H9 (cell line): ENCODE measurements at regions not wholly inside any gene's neighbourhood (a gene's known extent, or its start where the extent isn't known, plus 50 kb on each side); places are given as distances from the start of the nearest gene placed in this dataset.

Experiments
- DNase-seq: peaks from one replicate; pipeline ENCODE4 v3.0.0-alpha.2; 2017
- H2AFZ ChIP-seq: one replicate; pipeline ENCODE4 v1.6.1; 2013; ENCODE audit warnings: mild to moderate bottlenecking, low read length, control low read depth, moderate library complexity
- H2AK5ac ChIP-seq: 2 replicates; pipeline ENCODE4 v1.6.1; 2013; ENCODE audit warnings: low read length, control low read depth, mixed read lengths; ENCODE audit not compliant: insufficient read length
- H2BK120ac ChIP-seq: one replicate; pipeline ENCODE4 v1.6.1; 2013; ENCODE audit warnings: low read depth, mild to moderate bottlenecking, low read length, control low read depth, inconsistent platforms; ENCODE audit not compliant: poor library complexity, severe bottlenecking
- H2BK12ac ChIP-seq: 2 replicates; pipeline ENCODE4 v1.6.1; 2013; ENCODE audit warnings: low read length, control low read depth, mixed read lengths, low read depth; ENCODE audit not compliant: insufficient read length
- H2BK15ac ChIP-seq: 2 replicates; pipeline ENCODE4 v1.6.1; 2013; ENCODE audit warnings: low read depth, low read length, control low read depth
- H2BK20ac ChIP-seq: one replicate; pipeline ENCODE4 v1.6.1; 2013; ENCODE audit warnings: low read depth, mild to moderate bottlenecking, low read length, control low read depth, inconsistent platforms; ENCODE audit not compliant: poor library complexity, severe bottlenecking
- H2BK5ac ChIP-seq: 2 replicates; pipeline ENCODE4 v1.6.1; 2013; ENCODE audit warnings: low read length, control low read depth, mixed read lengths; ENCODE audit not compliant: insufficient read length
- H3K14ac ChIP-seq: 2 replicates; pipeline ENCODE4 v1.6.1; 2013; ENCODE audit warnings: low read length, control low read depth; ENCODE audit not compliant: insufficient read depth
- H3K18ac ChIP-seq: 2 replicates; pipeline ENCODE4 v1.6.1; 2013; ENCODE audit warnings: low read depth, mild to moderate bottlenecking, mixed read lengths, low read length, control low read depth; ENCODE audit not compliant: insufficient read length
- H3K23ac ChIP-seq: 2 replicates; pipeline ENCODE4 v1.6.1; 2013; ENCODE audit warnings: low read length, control low read depth, mixed read lengths, low read depth; ENCODE audit not compliant: insufficient read length
- H3K23me2 ChIP-seq: 2 replicates; pipeline ENCODE4 v1.6.1; 2013; ENCODE audit warnings: low read depth, mild to moderate bottlenecking, mixed read lengths, low read length, control low read depth; ENCODE audit not compliant: insufficient read length, poor library complexity, severe bottlenecking
- H3K27ac ChIP-seq: 2 replicates; pipeline ENCODE4 v1.5.1; 2013; ENCODE audit warnings: low read length, control low read depth, mixed read lengths, low read depth; ENCODE audit not compliant: insufficient read length
- H3K27me3 ChIP-seq: 2 replicates; pipeline ENCODE4 v1.6.1; 2013; ENCODE audit warnings: low read length, control low read depth, inconsistent platforms; ENCODE audit not compliant: insufficient read depth
- H3K4ac ChIP-seq: 2 replicates; pipeline ENCODE4 v1.6.1; 2013; ENCODE audit warnings: low read depth, mild to moderate bottlenecking, control low read depth, inconsistent platforms, low read length, moderate library complexity
- H3K4me1 ChIP-seq: 2 replicates; pipeline ENCODE4 v1.6.1; 2013; ENCODE audit warnings: low read length, control low read depth, inconsistent platforms; ENCODE audit not compliant: insufficient read depth
- H3K4me2 ChIP-seq: 2 replicates; pipeline ENCODE4 v1.6.1; 2013; ENCODE audit warnings: low read length, control low read depth, mixed read lengths; ENCODE audit not compliant: insufficient read length, insufficient read depth
- H3K56ac ChIP-seq: 2 replicates; pipeline ENCODE4 v1.6.1; 2013; ENCODE audit warnings: low read depth, mild to moderate bottlenecking, mixed read lengths, low read length, control low read depth; ENCODE audit not compliant: insufficient read length
- H3K79me1 ChIP-seq: 2 replicates; pipeline ENCODE4 v1.6.1; 2013; ENCODE audit warnings: low read depth, mild to moderate bottlenecking, moderate library complexity, low read length, control low read depth, inconsistent platforms; ENCODE audit not compliant: insufficient read depth, poor library complexity, severe bottlenecking
- H3K79me2 ChIP-seq: 2 replicates; pipeline ENCODE4 v1.6.1; 2013; ENCODE audit warnings: low read length, control low read depth, inconsistent platforms; ENCODE audit not compliant: insufficient read depth
- H3K9ac ChIP-seq: 2 replicates; pipeline ENCODE4 v1.6.1; 2013; ENCODE audit warnings: low read length, control low read depth, mixed read lengths; ENCODE audit not compliant: insufficient read length; ENCODE audit errors: extremely low read depth
- H3K9me3 ChIP-seq: one replicate; pipeline ENCODE4 v1.6.1; 2013; ENCODE audit warnings: low read depth, low read length, inconsistent platforms; ENCODE audit not compliant: control insufficient read depth
- H3T11ph ChIP-seq: one replicate; pipeline ENCODE4 v1.6.1; 2013; ENCODE audit warnings: mild to moderate bottlenecking, low read length, control low read depth, inconsistent platforms
- H4K20me1 ChIP-seq: one replicate; pipeline ENCODE4 v1.6.1; 2013; ENCODE audit not compliant: control insufficient read depth, insufficient read length, insufficient read depth
- H4K5ac ChIP-seq: 2 replicates; pipeline ENCODE4 v1.6.1; 2013; ENCODE audit warnings: low read depth, mild to moderate bottlenecking, mixed read lengths, low read length, control low read depth; ENCODE audit not compliant: insufficient read length
- H4K8ac ChIP-seq: replicated peaks from 2 replicates; pipeline ENCODE4 v1.6.1; 2013; ENCODE audit warnings: low read length, control low read depth, mixed read lengths, low read depth; ENCODE audit not compliant: insufficient read length
- H4K91ac ChIP-seq: 2 replicates; pipeline ENCODE4 v1.6.1; 2013; ENCODE audit warnings: low read depth, mild to moderate bottlenecking, moderate library complexity, mixed read lengths, low read length, control low read depth; ENCODE audit not compliant: insufficient read length
- H3K27ac Mint-ChIP-seq, 3 experiments: 2 replicates in 2 of 3; 3 replicates in 1 of 3; pipeline ENCODE4 v1.8.0; 2020 to 2021; ENCODE audit warnings: mixed read lengths in 3 of 3, mild to moderate bottlenecking in 1 of 3, moderate library complexity in 1 of 3
- H3K27me3 Mint-ChIP-seq: 2 replicates; pipeline ENCODE4 v1.8.0; 2021; ENCODE audit warnings: low read depth, mild to moderate bottlenecking, moderate library complexity, mixed read lengths
- H3K36me3 Mint-ChIP-seq, 3 experiments: 2 replicates in 2 of 3; 3 replicates in 1 of 3; pipeline ENCODE4 v1.8.0; 2020 to 2021; ENCODE audit warnings: low read depth in 3 of 3, mixed read lengths in 3 of 3; ENCODE audit not compliant: insufficient read depth in 1 of 3
- H3K4me1 Mint-ChIP-seq, 2 experiments: 2 replicates each; pipeline ENCODE4 v1.8.0; 2020; ENCODE audit warnings: mixed read lengths in 2 of 2
- H3K4me3 Mint-ChIP-seq, 2 experiments: 2 replicates in 1 of 2; 3 replicates in 1 of 2; pipeline ENCODE4 v1.8.0; 2020 to 2021; ENCODE audit warnings: mild to moderate bottlenecking in 2 of 2, mixed read lengths in 2 of 2, moderate library complexity in 1 of 2
- H3K9me3 Mint-ChIP-seq, 2 experiments: 2 replicates in 1 of 2; 3 replicates in 1 of 2; pipeline ENCODE4 v1.8.0; 2020; ENCODE audit warnings: mild to moderate bottlenecking in 2 of 2, mixed read lengths in 2 of 2, moderate library complexity in 1 of 2
- WGBS: extraction: QIAGEN DNeasy Blood & Tissue Kit; methylation state at CpG from one replicate; pipeline ENCODE4 v1.1.7; 2013; ENCODE audit warnings: missing lambda C conversion rate, low lambda C conversion rate, mixed read lengths; ENCODE audit not compliant: insufficient read length; ENCODE audit errors: extremely low coverage; 5-methylcytosine and 5-hydroxymethylcytosine counted together
- TF ChIP-seq, protein P1 (sequence below): fragments of 200-600 bp; sonication (generic); conservative IDR thresholded peaks from 3 replicates; pipeline ENCODE4 v1.8.0; 2021; ENCODE audit warnings: antibody characterized with exemption, mild to moderate bottlenecking

DNA sequence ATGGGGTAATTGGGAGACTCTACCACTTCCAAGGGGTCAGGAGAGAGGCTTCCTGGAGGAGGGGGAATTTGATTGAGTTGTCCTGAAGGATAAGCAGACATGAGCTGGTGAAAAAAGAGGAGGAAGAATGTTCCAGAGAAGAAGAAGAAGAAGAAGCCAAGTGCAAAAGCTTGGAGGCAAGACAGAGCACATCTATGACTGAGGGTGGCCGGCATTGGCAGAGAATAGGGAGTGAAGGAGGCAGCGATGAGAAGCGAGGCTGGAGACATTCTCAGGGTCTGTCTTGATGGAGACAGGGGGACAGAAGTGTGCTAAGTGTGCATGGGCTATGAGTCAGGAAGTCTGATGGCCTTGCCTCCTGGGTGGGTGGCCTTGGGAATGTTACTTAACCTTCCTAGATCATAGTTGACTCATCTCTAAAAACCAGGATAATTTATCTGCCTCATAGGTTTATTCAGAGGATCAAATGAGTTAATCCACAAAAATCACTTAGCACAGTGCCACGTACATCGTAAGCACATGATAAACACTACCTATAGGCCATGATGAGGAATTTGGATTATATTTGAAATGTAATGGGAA is 171.7 kb downstream of the ABCC12 start:
- no peaks in the 10 kb centered on the region for H3K23me2 ChIP-seq
- no peak overlapping the region for H3K56ac ChIP-seq
- H2BK120ac ChIP-seq: no peak overlapping the region
- no peaks in the 10 kb centered on the region for H3K9me3 Mint-ChIP-seq
- no peak overlapping the region for H3T11ph ChIP-seq
- H3K79me2 ChIP-seq: no peaks in the 10 kb centered on the region
- TF ChIP-seq, protein P1, sequence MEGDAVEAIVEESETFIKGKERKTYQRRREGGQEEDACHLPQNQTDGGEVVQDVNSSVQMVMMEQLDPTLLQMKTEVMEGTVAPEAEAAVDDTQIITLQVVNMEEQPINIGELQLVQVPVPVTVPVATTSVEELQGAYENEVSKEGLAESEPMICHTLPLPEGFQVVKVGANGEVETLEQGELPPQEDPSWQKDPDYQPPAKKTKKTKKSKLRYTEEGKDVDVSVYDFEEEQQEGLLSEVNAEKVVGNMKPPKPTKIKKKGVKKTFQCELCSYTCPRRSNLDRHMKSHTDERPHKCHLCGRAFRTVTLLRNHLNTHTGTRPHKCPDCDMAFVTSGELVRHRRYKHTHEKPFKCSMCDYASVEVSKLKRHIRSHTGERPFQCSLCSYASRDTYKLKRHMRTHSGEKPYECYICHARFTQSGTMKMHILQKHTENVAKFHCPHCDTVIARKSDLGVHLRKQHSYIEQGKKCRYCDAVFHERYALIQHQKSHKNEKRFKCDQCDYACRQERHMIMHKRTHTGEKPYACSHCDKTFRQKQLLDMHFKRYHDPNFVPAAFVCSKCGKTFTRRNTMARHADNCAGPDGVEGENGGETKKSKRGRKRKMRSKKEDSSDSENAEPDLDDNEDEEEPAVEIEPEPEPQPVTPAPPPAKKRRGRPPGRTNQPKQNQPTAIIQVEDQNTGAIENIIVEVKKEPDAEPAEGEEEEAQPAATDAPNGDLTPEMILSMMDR: no peak
- H3K79me1 ChIP-seq: no peaks in the 10 kb centered on the region
- no peak overlapping the region for H2AFZ ChIP-seq
- H2BK15ac ChIP-seq: no peak overlapping the region
- H2BK12ac ChIP-seq: no peak overlapping the region
- no peak for DNase-seq
- no peak overlapping the region for H3K18ac ChIP-seq
- no peaks in the 10 kb centered on the region for H4K20me1 ChIP-seq
- H3K4me1 Mint-ChIP-seq: peaks cover 15 to 17% of the 10 kb centered on the region in 2 experiments
- H3K27me3 ChIP-seq: no peaks in the 10 kb centered on the region
- H3K23ac ChIP-seq: no peak overlapping the region
- no CpG with 5 or more reads among the region's 5 CpGs for WGBS
- H3K27ac Mint-ChIP-seq: no peak overlapping the region
- no peak overlapping the region for H3K27ac ChIP-seq
- H3K4me2 ChIP-seq: no peak overlapping the region
- no peak overlapping the region for H2BK5ac ChIP-seq
- H3K4ac ChIP-seq: no peak overlapping the region
- H3K36me3 Mint-ChIP-seq: no peaks in the 10 kb centered on the region
- no peak overlapping the region for H4K8ac ChIP-seq
- no peak overlapping the region for H4K5ac ChIP-seq
- H3K14ac ChIP-seq: no peak overlapping the region
- peaks cover 4% of the 10 kb centered on the region; the same call in 1 of the 2 replicates for H3K4me1 ChIP-seq
- H3K9me3 ChIP-seq: no peaks in the 10 kb centered on the region
- H3K27me3 Mint-ChIP-seq: peaks cover 42% of the 10 kb centered on the region
- H2AK5ac ChIP-seq: no peak overlapping the region
- H4K91ac ChIP-seq: no peak overlapping the region
- H3K9ac ChIP-seq: no peak overlapping the region
- H2BK20ac ChIP-seq: no peak overlapping the region
- no peak overlapping the region for H3K4me3 Mint-ChIP-seq
